ENCODE measurements at regions not wholly inside any gene's neighbourhood (a gene's known extent, or its start where the extent isn't known, plus 50 kb on each side); places are given as distances from the start of the nearest gene placed in this dataset.

DNA sequence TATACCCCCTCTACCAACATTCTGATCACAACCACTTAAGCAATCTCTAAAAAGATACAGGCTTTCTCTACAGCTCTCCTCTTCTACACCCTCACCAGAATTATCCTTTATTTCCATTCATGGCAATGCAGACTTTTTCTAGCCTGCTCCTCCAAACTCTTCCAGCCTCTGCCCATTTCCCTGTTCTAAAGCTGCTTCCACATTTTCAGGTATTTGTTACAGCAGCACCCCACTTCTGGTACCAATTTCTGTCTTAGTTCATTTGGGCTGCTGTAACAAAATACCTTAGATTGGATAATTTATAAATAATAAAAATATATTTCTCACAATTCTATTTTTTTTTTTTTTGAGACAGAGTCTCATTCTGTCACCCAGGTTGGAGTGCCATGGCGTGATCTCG is 53.0 kb upstream of the DNAH5 start:
- no peaks in the 10 kb centered on the region for H3K4me1 ChIP-seq
- H3K4me3 ChIP-seq, result no peak overlapping the region
- H3K9ac ChIP-seq (ENCODE audit: low read depth in 2 of 2, low read length in 2 of 2), result no peak overlapping the region
- H3K36me3 ChIP-seq, result no peaks in the 10 kb centered on the region
- TF ChIP-seq, protein P1, sequence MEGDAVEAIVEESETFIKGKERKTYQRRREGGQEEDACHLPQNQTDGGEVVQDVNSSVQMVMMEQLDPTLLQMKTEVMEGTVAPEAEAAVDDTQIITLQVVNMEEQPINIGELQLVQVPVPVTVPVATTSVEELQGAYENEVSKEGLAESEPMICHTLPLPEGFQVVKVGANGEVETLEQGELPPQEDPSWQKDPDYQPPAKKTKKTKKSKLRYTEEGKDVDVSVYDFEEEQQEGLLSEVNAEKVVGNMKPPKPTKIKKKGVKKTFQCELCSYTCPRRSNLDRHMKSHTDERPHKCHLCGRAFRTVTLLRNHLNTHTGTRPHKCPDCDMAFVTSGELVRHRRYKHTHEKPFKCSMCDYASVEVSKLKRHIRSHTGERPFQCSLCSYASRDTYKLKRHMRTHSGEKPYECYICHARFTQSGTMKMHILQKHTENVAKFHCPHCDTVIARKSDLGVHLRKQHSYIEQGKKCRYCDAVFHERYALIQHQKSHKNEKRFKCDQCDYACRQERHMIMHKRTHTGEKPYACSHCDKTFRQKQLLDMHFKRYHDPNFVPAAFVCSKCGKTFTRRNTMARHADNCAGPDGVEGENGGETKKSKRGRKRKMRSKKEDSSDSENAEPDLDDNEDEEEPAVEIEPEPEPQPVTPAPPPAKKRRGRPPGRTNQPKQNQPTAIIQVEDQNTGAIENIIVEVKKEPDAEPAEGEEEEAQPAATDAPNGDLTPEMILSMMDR (IDR thresholded peaks at IDR 0.05), result no peak
- H3K9me3 ChIP-seq, result no peaks in the 10 kb centered on the region
- intact Hi-C loops (cut with DNase I), result loop anchor here (10.0 kb wide), 2 partner anchors 107 to 297 kb away; no protein-coding TSS in a partner anchor
- no peaks in the 10 kb centered on the region for H3K27me3 ChIP-seq
- no peak overlapping the region for H3K27ac ChIP-seq
- DNase-seq, result no peak

DNA sequence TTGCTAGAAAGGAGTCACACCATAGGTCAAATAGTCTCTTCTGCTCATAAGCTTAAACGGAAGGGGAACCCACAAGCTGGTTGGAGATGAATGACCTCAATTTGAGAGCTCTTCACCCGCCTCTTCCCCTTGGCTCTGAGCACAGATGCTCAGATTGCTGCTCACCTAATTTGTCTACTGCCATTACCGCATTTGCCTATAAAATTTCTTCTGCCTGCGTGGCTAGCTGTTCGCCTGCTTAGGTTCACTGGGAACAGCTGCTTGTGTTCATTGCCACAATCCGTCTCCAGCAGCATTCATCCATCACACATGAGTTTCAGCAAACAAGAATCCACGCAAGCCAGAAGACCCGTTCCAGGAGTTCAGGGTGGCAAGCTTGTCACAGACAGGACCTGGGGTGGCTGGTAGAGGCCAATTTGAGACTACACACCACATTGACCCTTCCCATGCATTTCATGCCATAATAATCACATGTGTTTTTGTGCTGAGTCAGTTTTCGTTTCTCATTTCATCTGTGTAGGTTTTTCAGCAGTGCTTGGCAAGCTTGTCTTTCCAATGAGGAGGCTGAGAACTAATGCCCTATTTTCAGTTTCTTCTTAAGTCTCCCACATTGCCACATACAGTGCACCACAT is 50.2 kb upstream of the DNAH5 start:
- H3K4me1 ChIP-seq, result no peaks in the 10 kb centered on the region
- intact Hi-C loops (cut with DNase I), result loop anchor here (10.0 kb wide), 2 partner anchors 110 to 300 kb away; no protein-coding TSS in a partner anchor
- H3K27me3 ChIP-seq, result no peaks in the 10 kb centered on the region
- no peak overlapping the region for H3K9ac ChIP-seq (ENCODE audit: low read depth in 2 of 2, low read length in 2 of 2)
- H3K4me3 ChIP-seq, result no peak overlapping the region
- TF ChIP-seq, protein P1 (IDR thresholded peaks at IDR 0.05), result no peak
- DNase-seq, result no peak
- no peak overlapping the region for H3K27ac ChIP-seq
- H3K9me3 ChIP-seq, result no peaks in the 10 kb centered on the region
- H3K36me3 ChIP-seq, result no peaks in the 10 kb centered on the region
